ENCODE measurements at regions not wholly inside any gene's neighbourhood (a gene's known extent, or its start where the extent isn't known, plus 50 kb on each side); places are given as distances from the start of the nearest gene placed in this dataset.

- no peak for TF ChIP-seq CTCF (IDR thresholded peaks at IDR 0.05)
- no peak for TF ChIP-seq POLR2A (IDR thresholded peaks at IDR 0.05)
- TF ChIP-seq POLR2AphosphoS5 (IDR thresholded peaks at IDR 0.05), result no peak
Observed at GRCh38 chr15:96160800-96161199, 169.7 kb upstream of the NR2F2 start.
